Activated CD4-positive, alpha-beta T cell treated with anti-CD3 and anti-CD28 coated beads, Interleukin-2, amount 50 U/mL, for 48 hours (primary cell): ENCODE measurements at regions not wholly inside any gene's neighbourhood (a gene's known extent, or its start where the extent isn't known, plus 50 kb on each side); places are given as distances from the start of the nearest gene placed in this dataset.
"Not testable (repeated sequence)": the region's sequence is repeated elsewhere in the genome, so short reads cannot be mapped to it uniquely, and the experiment has no call there.

Experiments
- DNase-seq, 2 experiments: peaks; one replicate each; pipeline ENCODE4 v3.0.0-alpha.2; 2020

GRCh38 chr7:115332691-115333090 lies 410.8 kb downstream of the MDFIC start:
- DNase-seq: no peak

DNA sequence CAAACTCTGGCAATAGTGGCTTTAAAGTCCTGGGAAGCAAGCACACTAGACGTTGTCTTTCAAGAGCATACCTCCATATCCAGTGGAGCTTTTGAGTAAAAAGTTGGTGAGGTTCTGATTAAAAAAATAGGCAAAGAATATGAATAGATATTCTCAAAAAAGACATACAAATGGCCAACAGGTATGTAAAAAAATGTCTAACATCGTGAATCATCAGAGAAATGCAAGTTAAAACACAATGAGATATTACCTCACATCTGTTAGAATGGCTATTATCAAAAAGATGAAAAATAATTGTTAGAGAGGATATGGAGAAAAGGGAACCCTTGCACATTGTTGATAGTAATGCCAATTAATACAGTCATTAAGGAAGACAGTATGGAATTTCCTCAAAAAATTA lies 407.1 kb downstream of the MDFIC start:
- no peak for DNase-seq

DNA sequence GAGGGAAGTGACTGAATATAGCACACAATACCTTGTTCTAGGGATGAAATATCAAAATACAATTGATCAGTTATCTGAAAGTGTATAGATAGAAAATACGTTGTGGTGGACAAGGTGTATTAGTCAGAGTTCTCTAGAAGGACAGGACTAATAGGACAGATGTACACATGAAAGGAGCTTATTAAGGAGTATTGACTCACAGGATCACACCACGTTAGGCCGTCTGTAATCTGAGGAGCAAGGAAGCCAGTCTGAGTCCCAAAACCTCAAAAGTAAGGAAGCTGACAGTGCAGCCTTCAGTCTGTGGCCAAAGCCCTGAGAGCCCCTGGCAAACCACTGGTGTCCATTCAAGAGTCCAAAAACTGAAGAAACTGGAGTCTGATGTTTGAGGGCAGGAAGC lies 406.1 kb downstream of the MDFIC start:
- DNase-seq: no peak

- no peak for DNase-seq
Observed at GRCh38 chr7:115327326-115327725, 405.4 kb downstream of the MDFIC start.

DNA sequence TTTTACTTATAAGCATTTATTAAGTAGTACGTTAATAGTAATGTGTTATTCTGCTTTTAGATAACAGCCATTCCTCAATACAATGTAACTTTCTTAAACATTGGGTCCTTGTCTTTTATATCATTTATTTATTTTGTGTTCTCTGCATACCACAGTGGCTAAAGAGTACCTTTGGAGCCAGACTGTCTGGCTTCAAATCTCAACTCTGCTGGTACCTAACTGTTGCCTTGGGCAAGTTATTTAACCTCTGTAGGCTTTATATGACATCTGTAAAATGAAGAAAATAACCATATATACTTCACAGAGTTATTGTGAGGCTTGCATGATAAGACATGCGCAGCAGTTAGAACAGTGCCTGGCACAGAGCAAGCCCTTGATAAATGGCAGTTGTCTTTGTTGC lies 397.6 kb downstream of the MDFIC start:
- DNase-seq: no peak

- not testable (repeated sequence) for DNase-seq
Observed at GRCh38 chr7:115310316-115310715, 388.4 kb downstream of the MDFIC start.

- no peak for DNase-seq
Observed at GRCh38 chr7:115306586-115306985, 384.7 kb downstream of the MDFIC start.

GRCh38 chr7:115300231-115300870 lies 378.5 kb downstream of the MDFIC start:
- no peak for DNase-seq

DNA sequence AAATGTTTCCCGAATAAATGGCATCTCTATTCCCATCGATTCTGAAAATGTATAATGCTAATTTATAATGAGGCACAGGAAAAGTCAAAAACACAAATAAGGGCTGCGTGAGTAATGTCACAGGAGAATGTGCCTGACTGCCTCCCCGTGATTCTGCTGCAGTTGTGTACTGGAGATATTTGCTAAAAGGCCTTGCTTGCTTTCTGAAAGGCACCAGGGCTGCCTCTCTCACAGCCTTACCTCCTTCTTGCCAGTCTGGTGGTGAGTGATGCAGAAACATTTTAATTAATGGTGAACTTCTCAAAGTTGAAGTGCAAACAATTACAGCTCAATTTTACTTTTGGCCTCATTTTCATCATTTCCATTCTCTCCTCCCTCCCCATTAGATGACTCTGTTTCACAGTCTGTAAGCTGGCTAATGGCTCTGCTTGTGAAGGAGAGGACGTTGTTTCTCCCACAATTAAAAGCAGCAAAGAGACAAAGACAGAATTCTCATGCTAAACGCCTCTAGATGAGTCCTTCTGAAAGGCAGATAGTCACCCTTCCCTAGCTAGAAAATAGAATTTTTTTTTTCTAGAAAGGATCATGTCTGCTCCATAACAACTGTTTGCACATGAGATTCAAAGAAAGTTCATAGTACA lies 377.6 kb downstream of the MDFIC start:
- no peak for DNase-seq

DNA sequence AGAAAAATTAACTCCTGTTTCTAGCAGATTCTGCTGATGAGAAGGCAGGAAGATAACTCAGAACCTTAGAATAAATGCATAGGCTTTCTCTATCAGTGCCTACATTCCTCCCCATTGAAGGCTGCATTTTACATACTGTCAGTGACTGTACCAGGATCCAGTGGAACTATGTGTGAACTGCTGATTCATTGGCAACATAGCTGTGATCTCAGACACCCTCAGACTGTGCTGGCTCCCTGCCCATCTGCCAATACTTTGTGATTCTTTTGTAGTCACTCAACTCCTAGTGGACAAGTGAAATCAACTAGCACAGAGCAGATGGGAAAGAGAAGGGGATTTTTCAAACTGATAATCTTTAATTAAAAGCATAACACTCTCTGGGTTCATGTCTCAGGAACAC lies 375.8 kb downstream of the MDFIC start:
- DNase-seq: no peak

- DNase-seq: no peak
Observed at GRCh38 chr7:115293628-115294240, 371.8 kb downstream of the MDFIC start.

- no peak for DNase-seq
Observed at GRCh38 chr7:115292381-115292780, 370.5 kb downstream of the MDFIC start.

- no peak for DNase-seq
Observed at GRCh38 chr7:115289971-115290370, 368.1 kb downstream of the MDFIC start.

- no peak for DNase-seq
Observed at GRCh38 chr7:115276791-115277190, 354.9 kb downstream of the MDFIC start.

DNA sequence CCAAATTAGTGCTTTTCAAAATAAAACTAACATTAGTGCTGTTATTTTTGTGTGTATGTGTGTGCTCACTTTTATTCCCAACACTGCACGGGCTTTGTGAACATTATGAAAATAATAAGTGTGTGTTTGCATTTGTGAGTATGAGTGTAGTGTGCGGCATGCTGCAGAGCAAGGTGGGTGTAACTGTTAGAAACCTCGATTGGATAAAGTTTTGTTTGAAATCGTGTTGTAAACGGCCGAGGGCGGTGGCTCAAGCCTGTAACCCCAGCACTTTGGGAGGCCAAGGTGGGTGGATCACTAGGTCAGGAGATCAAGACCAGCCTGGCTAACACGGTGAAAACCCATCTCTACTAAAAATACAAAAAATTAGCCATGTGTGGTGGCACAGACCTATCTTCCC lies 352.0 kb downstream of the MDFIC start:
- not testable (repeated sequence) for DNase-seq

- no peak for DNase-seq
Observed at GRCh38 chr7:115273139-115273772, 351.4 kb downstream of the MDFIC start.

DNA sequence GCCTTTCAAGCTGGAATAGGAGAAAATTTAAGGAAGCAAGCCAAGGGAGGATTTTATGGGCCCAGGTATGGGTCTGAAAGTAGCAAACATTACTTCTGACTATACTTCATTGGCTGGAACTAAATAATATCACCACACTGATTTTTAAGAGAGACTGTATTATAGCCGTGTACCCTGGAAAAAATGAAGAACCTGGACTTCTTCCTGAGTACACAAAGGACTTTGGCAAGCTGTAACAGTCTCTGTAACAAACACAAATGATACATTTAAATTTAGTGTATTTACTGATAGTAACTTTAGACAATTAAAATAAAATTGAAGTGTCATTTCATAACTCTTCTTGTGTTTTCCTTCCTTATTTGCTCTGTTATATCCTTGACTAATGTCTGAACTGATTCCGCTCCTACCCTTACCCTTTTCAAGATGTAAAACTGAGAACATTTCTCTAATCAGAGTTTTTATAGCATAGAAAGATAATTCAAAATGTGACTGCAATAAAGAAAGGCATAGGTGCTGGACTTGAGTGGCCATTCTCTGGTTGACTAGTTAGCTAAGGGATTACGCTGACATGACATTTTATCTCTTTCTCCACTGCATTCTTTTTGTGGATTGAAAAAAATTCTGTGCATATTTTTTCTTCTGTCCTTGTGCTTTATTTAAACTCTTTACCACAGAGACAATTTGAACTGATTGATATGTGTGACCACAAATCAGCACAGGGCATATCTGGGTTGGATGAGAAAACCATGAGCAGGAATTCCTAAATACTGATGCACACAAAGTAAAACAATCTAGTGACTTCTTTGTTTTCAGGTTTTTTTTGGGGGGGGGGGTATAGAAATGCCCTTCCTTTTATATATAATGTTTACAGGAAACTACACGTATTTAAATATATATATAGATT lies 349.7 kb downstream of the MDFIC start:
- no peak for DNase-seq

DNA sequence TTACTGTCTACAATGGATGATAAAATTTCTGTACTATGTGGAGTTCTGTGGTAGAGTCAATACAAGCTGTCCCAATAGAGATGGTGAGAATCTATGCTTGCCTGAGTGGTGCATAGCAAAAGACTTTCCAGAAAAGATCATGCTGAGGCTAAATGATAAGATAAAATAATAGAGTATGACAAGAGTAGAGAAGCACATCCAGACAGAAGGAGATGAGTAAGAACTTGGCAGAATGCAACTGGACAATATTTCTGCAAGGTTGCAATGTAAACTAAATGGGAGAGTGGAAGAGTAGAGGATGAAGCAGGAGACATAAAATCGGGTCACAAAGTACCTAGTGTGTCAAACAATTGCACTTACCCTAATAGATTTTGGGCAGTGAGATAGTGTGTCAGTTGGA lies 347.6 kb downstream of the MDFIC start:
- no peak for DNase-seq

GRCh38 chr7:115267503-115267902 lies 345.6 kb downstream of the MDFIC start:
- DNase-seq: no peak

- DNase-seq: no peak
Observed at GRCh38 chr7:115260381-115260780, 338.5 kb downstream of the MDFIC start.

- no peak for DNase-seq
Observed at GRCh38 chr7:115252461-115252860, 330.6 kb downstream of the MDFIC start.

DNA sequence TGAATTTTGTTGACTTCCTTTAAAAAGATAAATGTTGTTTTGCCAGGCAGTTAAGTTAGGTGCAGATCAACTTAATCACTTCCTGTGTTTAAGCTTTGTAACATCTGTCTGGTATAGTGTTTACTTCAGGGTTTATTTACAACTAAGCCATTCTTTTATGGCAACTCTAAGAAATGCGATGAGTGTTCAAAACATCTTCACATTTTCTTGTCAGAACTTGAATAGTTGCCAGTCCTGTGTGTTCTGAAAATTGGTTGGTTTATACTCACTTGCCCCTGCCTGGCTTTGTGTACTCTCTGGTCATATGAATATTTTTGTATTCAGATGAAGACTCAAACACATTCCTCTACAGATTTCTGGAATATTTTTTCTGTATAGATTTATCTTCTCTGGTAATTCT lies 327.2 kb downstream of the MDFIC start:
- DNase-seq: no peak

GRCh38 chr7:115241151-115241550 lies 319.3 kb downstream of the MDFIC start:
- DNase-seq: no peak
